ENCODE measurements at regions not wholly inside any gene's neighbourhood (a gene's known extent, or its start where the extent isn't known, plus 50 kb on each side); places are given as distances from the start of the nearest gene placed in this dataset.

DNA sequence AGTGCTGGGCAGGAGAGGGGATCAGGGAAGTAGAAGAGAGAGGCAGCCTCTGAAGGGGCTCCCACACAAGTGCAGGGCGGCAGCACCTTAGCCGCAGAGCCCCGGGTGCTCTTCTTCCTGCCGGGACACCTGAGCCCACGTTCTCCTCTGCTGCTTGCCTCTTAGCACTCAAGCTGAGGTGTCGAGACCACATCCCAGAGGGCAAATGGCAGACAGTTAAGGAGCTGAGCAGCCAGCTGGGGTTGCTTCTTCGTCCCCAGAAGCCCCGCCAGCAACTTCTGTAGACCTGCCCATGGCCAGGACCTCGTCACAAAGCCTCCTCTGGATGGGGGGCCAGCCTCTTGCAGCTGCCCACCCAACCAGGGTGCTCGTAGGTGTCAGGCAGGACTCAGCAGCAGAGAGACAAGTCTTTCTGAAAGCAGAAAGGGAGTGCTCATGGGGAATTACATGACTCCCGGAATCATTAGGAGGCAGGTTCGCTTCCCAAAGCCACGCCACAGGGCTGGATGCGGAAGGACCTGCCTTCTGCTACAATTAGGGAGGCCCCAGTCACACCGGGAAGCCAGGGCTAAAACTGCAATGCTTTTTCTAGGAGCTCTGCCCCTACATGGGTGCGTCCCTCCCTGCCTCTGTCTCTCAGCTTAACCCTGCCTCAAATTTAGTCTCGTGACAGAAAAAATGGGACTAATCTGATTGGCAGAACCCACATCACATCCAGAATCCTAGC is 141.4 kb upstream of the RAB4A start:
- TF ChIP-seq, protein P1, sequence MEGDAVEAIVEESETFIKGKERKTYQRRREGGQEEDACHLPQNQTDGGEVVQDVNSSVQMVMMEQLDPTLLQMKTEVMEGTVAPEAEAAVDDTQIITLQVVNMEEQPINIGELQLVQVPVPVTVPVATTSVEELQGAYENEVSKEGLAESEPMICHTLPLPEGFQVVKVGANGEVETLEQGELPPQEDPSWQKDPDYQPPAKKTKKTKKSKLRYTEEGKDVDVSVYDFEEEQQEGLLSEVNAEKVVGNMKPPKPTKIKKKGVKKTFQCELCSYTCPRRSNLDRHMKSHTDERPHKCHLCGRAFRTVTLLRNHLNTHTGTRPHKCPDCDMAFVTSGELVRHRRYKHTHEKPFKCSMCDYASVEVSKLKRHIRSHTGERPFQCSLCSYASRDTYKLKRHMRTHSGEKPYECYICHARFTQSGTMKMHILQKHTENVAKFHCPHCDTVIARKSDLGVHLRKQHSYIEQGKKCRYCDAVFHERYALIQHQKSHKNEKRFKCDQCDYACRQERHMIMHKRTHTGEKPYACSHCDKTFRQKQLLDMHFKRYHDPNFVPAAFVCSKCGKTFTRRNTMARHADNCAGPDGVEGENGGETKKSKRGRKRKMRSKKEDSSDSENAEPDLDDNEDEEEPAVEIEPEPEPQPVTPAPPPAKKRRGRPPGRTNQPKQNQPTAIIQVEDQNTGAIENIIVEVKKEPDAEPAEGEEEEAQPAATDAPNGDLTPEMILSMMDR (IDR thresholded peaks at IDR 0.05): no peak
- no peak for TF ChIP-seq POLR2AphosphoS5 (IDR thresholded peaks at IDR 0.05; ENCODE audit: low read depth, low read length)
- TF ChIP-seq, protein P2, sequence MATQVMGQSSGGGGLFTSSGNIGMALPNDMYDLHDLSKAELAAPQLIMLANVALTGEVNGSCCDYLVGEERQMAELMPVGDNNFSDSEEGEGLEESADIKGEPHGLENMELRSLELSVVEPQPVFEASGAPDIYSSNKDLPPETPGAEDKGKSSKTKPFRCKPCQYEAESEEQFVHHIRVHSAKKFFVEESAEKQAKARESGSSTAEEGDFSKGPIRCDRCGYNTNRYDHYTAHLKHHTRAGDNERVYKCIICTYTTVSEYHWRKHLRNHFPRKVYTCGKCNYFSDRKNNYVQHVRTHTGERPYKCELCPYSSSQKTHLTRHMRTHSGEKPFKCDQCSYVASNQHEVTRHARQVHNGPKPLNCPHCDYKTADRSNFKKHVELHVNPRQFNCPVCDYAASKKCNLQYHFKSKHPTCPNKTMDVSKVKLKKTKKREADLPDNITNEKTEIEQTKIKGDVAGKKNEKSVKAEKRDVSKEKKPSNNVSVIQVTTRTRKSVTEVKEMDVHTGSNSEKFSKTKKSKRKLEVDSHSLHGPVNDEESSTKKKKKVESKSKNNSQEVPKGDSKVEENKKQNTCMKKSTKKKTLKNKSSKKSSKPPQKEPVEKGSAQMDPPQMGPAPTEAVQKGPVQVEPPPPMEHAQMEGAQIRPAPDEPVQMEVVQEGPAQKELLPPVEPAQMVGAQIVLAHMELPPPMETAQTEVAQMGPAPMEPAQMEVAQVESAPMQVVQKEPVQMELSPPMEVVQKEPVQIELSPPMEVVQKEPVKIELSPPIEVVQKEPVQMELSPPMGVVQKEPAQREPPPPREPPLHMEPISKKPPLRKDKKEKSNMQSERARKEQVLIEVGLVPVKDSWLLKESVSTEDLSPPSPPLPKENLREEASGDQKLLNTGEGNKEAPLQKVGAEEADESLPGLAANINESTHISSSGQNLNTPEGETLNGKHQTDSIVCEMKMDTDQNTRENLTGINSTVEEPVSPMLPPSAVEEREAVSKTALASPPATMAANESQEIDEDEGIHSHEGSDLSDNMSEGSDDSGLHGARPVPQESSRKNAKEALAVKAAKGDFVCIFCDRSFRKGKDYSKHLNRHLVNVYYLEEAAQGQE (IDR thresholded peaks at IDR 0.05; ENCODE audit: insufficient read depth in 1 of 2, low read depth in 2 of 2, low read length in 1 of 2): no peak
- no peak for TF ChIP-seq SIN3A (IDR thresholded peaks at IDR 0.05; ENCODE audit: borderline replicate concordance, insufficient read depth, low read depth, low read length)

All from Panc1 (cell line).